ENCODE measurements at regions not wholly inside any gene's neighbourhood (a gene's known extent, or its start where the extent isn't known, plus 50 kb on each side); places are given as distances from the start of the nearest gene placed in this dataset.

DNA sequence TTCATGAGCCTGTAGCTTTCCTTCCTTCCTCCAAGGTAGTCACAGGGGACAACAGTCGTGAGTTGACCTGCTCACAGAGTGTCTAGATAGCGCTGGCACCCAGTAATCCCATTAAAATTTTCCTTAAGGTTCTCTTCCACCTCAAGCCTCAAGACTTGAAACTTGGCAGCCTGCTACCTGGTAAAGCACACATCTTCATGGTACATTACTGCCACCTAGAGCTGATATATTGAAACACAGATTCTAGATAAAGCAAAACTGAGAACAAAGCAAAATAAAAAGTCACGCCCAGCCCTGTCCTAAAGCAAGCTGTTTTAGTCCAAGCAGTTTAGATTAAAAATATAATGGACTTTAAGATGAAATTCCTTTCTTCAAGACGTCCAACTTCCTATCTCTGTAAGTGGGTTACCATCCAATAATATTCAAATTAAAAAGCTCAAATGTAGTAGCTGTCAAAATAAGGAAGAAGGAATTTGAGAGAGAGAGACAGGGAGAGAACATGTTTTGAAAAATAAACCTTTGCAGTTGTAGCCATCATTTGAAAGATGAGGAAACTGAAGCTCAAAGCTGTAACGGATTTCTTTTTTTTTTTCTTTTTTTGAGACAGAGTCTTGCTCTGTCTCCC is 50.7 kb upstream of the CD83 start:
- peak; percentile 76 for DNase-seq

DNA sequence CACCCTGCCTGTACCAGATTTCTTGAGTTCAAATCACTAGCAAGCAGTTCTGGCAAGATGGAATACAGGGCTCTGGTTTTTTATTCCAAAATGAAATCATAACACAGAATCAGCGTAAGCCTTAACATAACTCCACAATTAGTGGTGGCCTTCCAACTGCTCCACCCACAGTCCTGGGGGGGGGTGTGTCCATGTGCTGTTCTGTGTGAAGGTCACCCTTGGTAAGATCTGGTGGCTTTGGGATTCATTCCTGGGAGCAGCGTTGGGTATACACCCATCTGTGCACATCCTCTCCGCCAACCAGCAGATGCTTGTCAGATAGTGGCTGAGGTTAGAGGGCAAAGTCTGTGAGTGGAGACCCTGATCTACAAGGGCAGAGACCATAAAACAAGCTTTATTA is 49.9 kb upstream of the CD83 start:
- no peak for DNase-seq
